ENCODE measurements at regions not wholly inside any gene's neighbourhood (a gene's known extent, or its start where the extent isn't known, plus 50 kb on each side); places are given as distances from the start of the nearest gene placed in this dataset.

- no peak for DNase-seq
These were observed 52.4 kb upstream of the SERINC1 start for GRCh38 chr6:122524056-122524455.

GRCh38 chr6:122530440-122531046 lies 58.9 kb upstream of the SERINC1 start:
- peak; percentile 47 to 87 for DNase-seq

- DNase-seq = no peak
These were observed 61.9 kb upstream of the PKIB start for GRCh38 chr6:122548281-122548680.

- no peak for DNase-seq
These were observed 61.4 kb upstream of the PKIB start for GRCh38 chr6:122548820-122549219.

- no peak for DNase-seq
These were observed 56.5 kb upstream of the PKIB start for GRCh38 chr6:122553697-122554096.

- DNase-seq = no peak
These were observed 54.6 kb upstream of the PKIB start for GRCh38 chr6:122555561-122555960.

GRCh38 chr6:122558080-122558479 lies 52.1 kb upstream of the PKIB start:
- no peak for DNase-seq

All from inflammatory macrophage treated with lipopolysaccharide for 1 hour (primary cell).